ENCODE measurements at regions not wholly inside any gene's neighbourhood (a gene's known extent, or its start where the extent isn't known, plus 50 kb on each side); places are given as distances from the start of the nearest gene placed in this dataset.

DNA sequence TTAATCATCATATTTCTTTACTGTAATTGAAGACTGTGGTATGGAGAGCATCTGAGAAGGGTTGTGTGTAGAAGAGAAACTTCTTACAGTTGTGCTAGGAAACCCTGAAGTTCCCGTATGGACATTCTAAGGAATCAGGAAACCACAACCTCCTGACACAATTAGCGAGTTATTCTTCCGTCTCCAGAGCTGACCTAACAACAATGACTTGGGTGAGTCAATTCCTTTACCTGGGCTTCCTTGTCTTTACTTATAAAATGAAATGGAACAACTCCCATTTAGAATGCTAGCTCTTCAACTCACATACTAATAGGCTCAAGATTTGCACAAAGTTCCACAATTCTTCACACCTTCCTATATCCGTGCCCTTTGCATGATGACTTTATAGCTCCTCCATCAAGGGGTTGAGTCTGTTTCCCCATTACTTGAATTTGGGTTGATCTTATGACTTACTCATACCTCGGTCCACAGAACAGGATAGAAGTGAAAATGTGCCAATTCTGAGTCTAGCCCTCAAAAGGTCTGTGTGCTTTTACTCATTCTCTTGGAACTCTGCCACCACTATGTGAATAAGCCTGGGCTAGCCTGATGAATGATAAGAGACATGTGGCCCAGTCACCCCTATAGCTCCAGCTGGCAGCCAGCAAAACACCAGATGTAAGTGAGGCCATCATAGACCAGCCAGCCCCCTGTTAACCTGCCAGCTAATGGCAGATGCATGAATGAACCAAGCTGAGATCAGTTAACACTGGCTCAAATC lies 459.4 kb downstream of the ETNK1 start:
- H3K4me3 ChIP-seq (ENCODE audit: low read depth, low read length) = no peak overlapping the region
- TF ChIP-seq, protein P1, sequence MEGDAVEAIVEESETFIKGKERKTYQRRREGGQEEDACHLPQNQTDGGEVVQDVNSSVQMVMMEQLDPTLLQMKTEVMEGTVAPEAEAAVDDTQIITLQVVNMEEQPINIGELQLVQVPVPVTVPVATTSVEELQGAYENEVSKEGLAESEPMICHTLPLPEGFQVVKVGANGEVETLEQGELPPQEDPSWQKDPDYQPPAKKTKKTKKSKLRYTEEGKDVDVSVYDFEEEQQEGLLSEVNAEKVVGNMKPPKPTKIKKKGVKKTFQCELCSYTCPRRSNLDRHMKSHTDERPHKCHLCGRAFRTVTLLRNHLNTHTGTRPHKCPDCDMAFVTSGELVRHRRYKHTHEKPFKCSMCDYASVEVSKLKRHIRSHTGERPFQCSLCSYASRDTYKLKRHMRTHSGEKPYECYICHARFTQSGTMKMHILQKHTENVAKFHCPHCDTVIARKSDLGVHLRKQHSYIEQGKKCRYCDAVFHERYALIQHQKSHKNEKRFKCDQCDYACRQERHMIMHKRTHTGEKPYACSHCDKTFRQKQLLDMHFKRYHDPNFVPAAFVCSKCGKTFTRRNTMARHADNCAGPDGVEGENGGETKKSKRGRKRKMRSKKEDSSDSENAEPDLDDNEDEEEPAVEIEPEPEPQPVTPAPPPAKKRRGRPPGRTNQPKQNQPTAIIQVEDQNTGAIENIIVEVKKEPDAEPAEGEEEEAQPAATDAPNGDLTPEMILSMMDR (IDR thresholded peaks at IDR 0.05; ENCODE audit: insufficient read depth, low read length) = no peak
- peak; percentile 98 for DNase-seq (ENCODE audit: low read depth)

DNA sequence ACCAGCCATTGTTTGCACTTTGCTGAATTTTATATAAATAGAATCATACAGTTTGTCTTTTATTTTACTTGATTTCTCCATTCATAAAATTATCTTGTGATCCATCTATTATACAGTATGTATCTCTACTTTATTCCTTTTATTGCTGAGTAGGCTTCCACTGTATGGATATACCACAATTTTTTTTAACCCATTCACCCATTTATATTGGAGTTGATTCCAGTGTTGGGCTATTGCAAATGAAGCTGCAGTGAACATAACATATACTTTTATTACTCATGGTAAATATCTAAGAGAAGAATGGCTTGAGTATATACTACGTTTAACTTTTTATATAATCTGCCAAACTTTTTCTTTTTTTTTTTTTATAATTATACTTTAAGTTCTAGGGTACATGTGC lies 463.6 kb downstream of the ETNK1 start:
- no peak overlapping the region for H3K4me3 ChIP-seq (ENCODE audit: low read depth, low read length)
- TF ChIP-seq, protein P1 (IDR thresholded peaks at IDR 0.05; ENCODE audit: insufficient read depth, low read length) = no peak
- no peak for DNase-seq (ENCODE audit: low read depth)

DNA sequence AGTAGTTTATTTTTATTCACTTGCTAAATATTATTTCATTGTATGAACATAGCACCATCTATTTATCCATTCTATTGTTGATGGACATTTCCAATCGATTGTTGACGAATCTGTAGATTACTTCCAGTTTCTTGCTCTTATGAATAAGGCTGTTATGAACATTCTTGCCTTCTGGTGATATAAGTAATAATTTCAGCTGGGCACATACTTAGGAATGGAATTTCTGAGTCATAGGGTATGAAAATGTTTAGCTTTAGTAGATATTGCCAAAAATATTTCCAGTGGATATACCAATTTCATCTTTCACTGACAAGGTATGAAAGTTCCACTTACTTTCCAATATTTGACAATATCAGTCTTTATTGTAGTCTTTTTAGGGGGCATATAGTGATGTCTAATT lies 468.5 kb downstream of the ETNK1 start:
- TF ChIP-seq, protein P1 (IDR thresholded peaks at IDR 0.05; ENCODE audit: insufficient read depth, low read length) = no peak
- DNase-seq (ENCODE audit: low read depth) = peak; percentile 24
- H3K4me3 ChIP-seq (ENCODE audit: low read depth, low read length) = no peak overlapping the region

DNA sequence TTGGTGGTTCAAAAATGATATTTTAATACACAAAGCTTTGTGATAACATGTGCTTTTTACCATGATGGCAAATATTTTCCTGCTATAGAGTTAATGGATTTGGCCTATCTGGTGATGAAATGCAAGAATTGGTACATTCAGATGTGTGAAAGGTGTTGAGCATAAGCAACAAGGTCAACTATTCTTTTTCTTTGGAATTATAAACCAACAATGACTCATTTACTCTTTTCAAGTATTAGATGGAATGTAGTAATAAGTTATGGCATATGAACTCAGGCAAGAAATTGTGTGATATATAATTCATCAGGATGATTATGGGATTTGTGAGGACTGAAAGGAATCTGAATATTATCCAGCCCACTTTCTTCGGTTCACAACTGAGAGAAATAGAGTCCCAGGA lies 471.4 kb downstream of the ETNK1 start:
- TF ChIP-seq, protein P1 (IDR thresholded peaks at IDR 0.05; ENCODE audit: insufficient read depth, low read length) = no peak
- no peak for DNase-seq (ENCODE audit: low read depth)
- no peak overlapping the region for H3K4me3 ChIP-seq (ENCODE audit: low read depth, low read length)

DNA sequence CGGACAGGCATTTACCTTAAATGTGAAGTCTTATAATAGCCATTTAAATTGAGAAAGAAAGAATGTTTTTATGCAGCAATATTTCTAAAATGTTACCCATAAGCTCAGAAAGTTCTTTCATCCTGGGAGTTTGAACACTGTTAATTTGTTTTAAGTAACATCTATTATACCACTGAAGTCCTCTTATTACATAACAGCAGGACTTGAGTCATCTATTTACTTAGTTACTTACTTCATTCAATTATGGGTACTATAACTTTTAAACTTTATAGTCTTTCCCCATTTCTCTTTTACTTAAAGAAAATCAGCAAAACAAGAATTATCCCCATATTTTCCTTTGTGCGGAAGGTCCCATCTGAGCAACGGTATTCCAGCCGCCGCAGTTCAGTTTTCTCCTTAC lies 473.1 kb downstream of the ETNK1 start:
- TF ChIP-seq, protein P1 (IDR thresholded peaks at IDR 0.05; ENCODE audit: insufficient read depth, low read length) = no peak
- H3K4me3 ChIP-seq (ENCODE audit: low read depth, low read length) = no peak overlapping the region
- no peak for DNase-seq (ENCODE audit: low read depth)

DNA sequence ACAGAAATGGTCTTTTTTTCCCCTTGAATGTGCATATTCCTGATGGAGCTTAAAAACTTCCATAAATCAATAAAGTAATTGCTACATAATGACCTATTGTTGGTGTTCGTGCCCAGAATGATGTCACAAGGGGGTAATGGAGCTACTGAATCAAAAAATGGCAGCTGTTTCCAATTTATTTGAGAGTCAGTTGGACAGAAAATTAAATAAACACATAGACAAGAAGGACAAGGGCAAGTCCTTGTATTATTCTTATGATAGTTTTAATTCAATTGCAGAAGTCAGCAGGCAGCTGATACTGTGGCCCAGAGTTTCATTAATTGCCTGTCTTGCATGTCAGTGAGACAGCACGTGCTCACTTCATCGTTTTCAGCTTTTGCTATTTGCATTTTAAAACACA lies 473.5 kb downstream of the ETNK1 start:
- DNase-seq (ENCODE audit: low read depth) = peak; percentile 47
- TF ChIP-seq, protein P1 (IDR thresholded peaks at IDR 0.05; ENCODE audit: insufficient read depth, low read length) = no peak
- no peak overlapping the region for H3K4me3 ChIP-seq (ENCODE audit: low read depth, low read length)

DNA sequence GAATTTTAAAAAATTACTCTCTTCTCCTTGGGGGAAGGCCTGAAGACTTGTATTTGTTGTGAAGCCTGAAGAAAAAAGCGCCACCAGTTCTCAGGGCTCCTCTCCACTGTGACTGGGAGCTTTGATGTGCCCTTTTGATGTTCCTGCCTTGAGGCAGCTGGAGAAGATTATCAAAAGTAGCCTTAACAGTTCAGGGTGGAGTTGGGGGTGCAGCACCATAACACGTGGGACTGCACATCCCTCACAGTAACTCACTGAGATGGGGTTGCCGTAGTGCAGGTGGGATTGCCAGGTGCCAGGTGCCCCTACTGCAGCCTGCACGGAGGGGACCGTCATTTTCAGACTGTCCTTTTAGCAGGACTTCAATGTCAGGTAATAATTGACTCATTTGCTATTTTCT lies 474.1 kb downstream of the ETNK1 start:
- DNase-seq (ENCODE audit: low read depth) = no peak
- no peak overlapping the region for H3K4me3 ChIP-seq (ENCODE audit: low read depth, low read length)
- TF ChIP-seq, protein P1 (IDR thresholded peaks at IDR 0.05; ENCODE audit: insufficient read depth, low read length) = no peak

Data from fibroblast of the aortic adventitia (primary cell).